ENCODE measurements at regions not wholly inside any gene's neighbourhood (a gene's known extent, or its start where the extent isn't known, plus 50 kb on each side); places are given as distances from the start of the nearest gene placed in this dataset.
"Not testable (repeated sequence)": the region's sequence is repeated elsewhere in the genome, so short reads cannot be mapped to it uniquely, and the experiment has no call there.

GRCh38 chr1:221251580-221251979, 372.3 kb downstream of the HLX start:
- no peak for DNase-seq (ENCODE audit: low read depth, low spot score)

- no peak for DNase-seq (ENCODE audit: low read depth, low spot score)
Observed at GRCh38 chr1:221254813-221255212, 375.6 kb downstream of the HLX start.

- no peak for DNase-seq (ENCODE audit: low read depth, low spot score)
Observed at GRCh38 chr1:221256773-221257172, 377.5 kb downstream of the HLX start.

- not testable (repeated sequence) for DNase-seq (ENCODE audit: low read depth, low spot score)
Observed at GRCh38 chr1:221257548-221257947, 378.3 kb downstream of the HLX start.

- not testable (repeated sequence) for DNase-seq (ENCODE audit: low read depth, low spot score)
Observed at GRCh38 chr1:221262677-221263076, 383.4 kb downstream of the HLX start.

GRCh38 chr1:221263831-221264767, 384.9 kb downstream of the HLX start:
- peak; percentile 29 for DNase-seq (ENCODE audit: low read depth, low spot score)

- DNase-seq (ENCODE audit: low read depth, low spot score) = no peak
Observed at GRCh38 chr1:221264848-221265247, 385.6 kb downstream of the HLX start.

- no peak for DNase-seq (ENCODE audit: low read depth, low spot score)
Observed at GRCh38 chr1:221268295-221268694, 389.1 kb downstream of the HLX start.

GRCh38 chr1:221271701-221272100, 392.5 kb downstream of the HLX start:
- no peak for DNase-seq (ENCODE audit: low read depth, low spot score)

- DNase-seq (ENCODE audit: low read depth, low spot score) = no peak
Observed at GRCh38 chr1:221272940-221273339, 393.7 kb downstream of the HLX start.

GRCh38 chr1:221274373-221274772, 395.1 kb downstream of the HLX start:
- DNase-seq (ENCODE audit: low read depth, low spot score) = no peak

GRCh38 chr1:221276896-221277409, 397.7 kb downstream of the HLX start:
- DNase-seq (ENCODE audit: low read depth, low spot score) = no peak

- no peak for DNase-seq (ENCODE audit: low read depth, low spot score)
Observed at GRCh38 chr1:221279146-221279545, 399.9 kb downstream of the HLX start.

GRCh38 chr1:221283532-221283931, 404.3 kb downstream of the HLX start:
- no peak for DNase-seq (ENCODE audit: low read depth, low spot score)

- no peak for DNase-seq (ENCODE audit: low read depth, low spot score)
Observed at GRCh38 chr1:221284028-221284427, 404.8 kb downstream of the HLX start.

- DNase-seq (ENCODE audit: low read depth, low spot score) = not testable (repeated sequence)
Observed at GRCh38 chr1:221284991-221285390, 405.7 kb downstream of the HLX start.

- not testable (repeated sequence) for DNase-seq (ENCODE audit: low read depth, low spot score)
Observed at GRCh38 chr1:221285458-221286210, 406.4 kb downstream of the HLX start.

GRCh38 chr1:221286399-221286798, 407.2 kb downstream of the HLX start:
- DNase-seq (ENCODE audit: low read depth, low spot score) = no peak

- DNase-seq (ENCODE audit: low read depth, low spot score) = no peak
Observed at GRCh38 chr1:221289103-221289502, 409.9 kb downstream of the HLX start.

GRCh38 chr1:221290669-221291068, 411.4 kb downstream of the HLX start:
- no peak for DNase-seq (ENCODE audit: low read depth, low spot score)

GRCh38 chr1:221291113-221291512, 411.9 kb downstream of the HLX start:
- no peak for DNase-seq (ENCODE audit: low read depth, low spot score)

GRCh38 chr1:221292652-221293051, 413.4 kb downstream of the HLX start:
- no peak for DNase-seq (ENCODE audit: low read depth, low spot score)

All from smooth muscle cell of the brain vasculature (primary cell).